Central memory CD8-positive, alpha-beta T cell (primary cell): ENCODE measurements at regions not wholly inside any gene's neighbourhood (a gene's known extent, or its start where the extent isn't known, plus 50 kb on each side); places are given as distances from the start of the nearest gene placed in this dataset.

Experiments used
- ATAC-seq: fragments of 150-1000 bp; cut with Tn5 transposase; replicated peaks from 2 replicates; pipeline ENCODE4 v1.10.0; 2022; ENCODE audit warnings: mild to moderate bottlenecking, moderate FRiP score, moderate number of reproducible peaks; ENCODE audit not compliant: poor library complexity, severe bottlenecking; ENCODE audit errors: extremely low read depth
- DNase-seq, 2 donors: peaks; one replicate each; pipeline ENCODE4 v3.0.0; 2021; ENCODE audit warnings: low spot score in 2 of 2
- H3K27ac Mint-ChIP-seq: one replicate; pipeline ENCODE4 v1.8.0; 2022; ENCODE audit warnings: low read depth, mild to moderate bottlenecking, moderate library complexity, mixed read lengths
- H3K27me3 Mint-ChIP-seq: one replicate; pipeline ENCODE4 v1.8.0; 2022; ENCODE audit warnings: mixed read lengths
- H3K36me3 Mint-ChIP-seq: one replicate; pipeline ENCODE4 v1.8.0; 2022; ENCODE audit warnings: mild to moderate bottlenecking, moderate library complexity, mixed read lengths; ENCODE audit not compliant: insufficient read depth
- H3K4me1 Mint-ChIP-seq: one replicate; pipeline ENCODE4 v1.8.0; 2022; ENCODE audit warnings: mixed read lengths
- H3K4me3 Mint-ChIP-seq: one replicate; pipeline ENCODE4 v1.8.0; 2022; ENCODE audit warnings: mild to moderate bottlenecking, moderate library complexity, mixed read lengths
- H3K9me3 Mint-ChIP-seq: one replicate; pipeline ENCODE4 v1.8.0; 2022; ENCODE audit warnings: mixed read lengths

GRCh38 chr1:43062527-43063095, 103.9 kb upstream of the SLC2A1 start:
- H3K4me1 Mint-ChIP-seq = peaks cover 5% of the 10 kb centered on the region
- peaks cover 2% of the 10 kb centered on the region for H3K36me3 Mint-ChIP-seq
- H3K27me3 Mint-ChIP-seq = peaks cover 16% of the 10 kb centered on the region
- DNase-seq (no peak), ATAC-seq (no peak)
- no peaks in the 10 kb centered on the region for H3K9me3 Mint-ChIP-seq
- no peak overlapping the region for H3K4me3 Mint-ChIP-seq
- H3K27ac Mint-ChIP-seq = no peak overlapping the region

- Mint-ChIP-seq H3K4me1 (peaks cover 8% of the 10 kb centered on the region), H3K4me3 (no peak overlapping the region), H3K27ac (no peak overlapping the region), H3K9me3 (no peaks in the 10 kb centered on the region), H3K36me3 (no peaks in the 10 kb centered on the region), H3K27me3 (peaks cover 16% of the 10 kb centered on the region)
- DNase-seq (no peak), ATAC-seq (no peak)
Measured at GRCh38 chr1:43061757-43062156, 103.1 kb upstream of the SLC2A1 start.

- Mint-ChIP-seq H3K27ac (no peak overlapping the region), H3K4me3 (no peak overlapping the region), H3K27me3 (peaks cover 16% of the 10 kb centered on the region), H3K9me3 (no peaks in the 10 kb centered on the region), H3K4me1 (peaks cover 8% of the 10 kb centered on the region), H3K36me3 (no peaks in the 10 kb centered on the region)
- ATAC-seq = no peak
- no peak for DNase-seq
Measured at GRCh38 chr1:43059640-43060574, 101.2 kb upstream of the SLC2A1 start.

DNA sequence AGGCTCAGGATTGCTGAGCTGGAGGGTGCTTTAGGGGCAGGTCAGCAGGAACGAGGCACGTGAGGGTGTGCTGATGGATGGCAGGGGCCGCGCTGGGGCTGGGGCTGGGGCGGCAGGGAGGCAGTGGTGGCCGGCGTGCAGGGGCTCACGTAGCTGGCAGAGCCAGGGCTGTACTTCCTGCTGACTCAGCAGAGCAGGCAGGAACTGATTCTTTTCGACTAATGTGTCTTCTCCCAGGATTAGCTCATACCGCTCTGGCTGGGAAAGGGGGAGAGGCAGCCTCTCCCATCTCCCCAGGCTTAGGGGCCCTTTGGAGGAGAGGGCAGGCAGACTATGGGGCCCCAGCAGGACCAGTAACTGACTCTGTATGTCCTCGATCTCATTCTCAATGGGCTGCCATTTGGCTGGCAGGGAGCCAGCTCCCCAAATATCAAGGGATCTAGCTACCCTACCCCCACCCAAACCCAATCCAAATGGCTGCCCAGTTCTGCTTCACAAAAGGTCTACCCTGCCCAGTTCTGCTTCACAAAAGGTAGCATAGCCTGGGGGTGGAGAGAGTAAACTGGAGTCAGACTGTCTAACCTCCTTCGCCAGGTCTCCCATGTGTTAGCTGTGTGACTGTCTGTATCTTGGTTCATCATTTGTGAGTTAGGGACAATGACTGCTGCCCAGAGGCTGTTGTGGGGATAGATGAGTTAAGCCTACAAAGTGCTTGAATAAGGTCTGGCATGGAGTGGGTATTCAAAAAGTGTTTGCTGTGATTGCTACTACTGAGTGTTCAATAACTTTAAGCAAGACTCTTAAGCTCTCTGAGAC, 100.1 kb upstream of the SLC2A1 start:
- H3K27ac Mint-ChIP-seq = no peak overlapping the region
- peaks cover 8% of the 10 kb centered on the region for H3K4me1 Mint-ChIP-seq
- H3K36me3 Mint-ChIP-seq = no peaks in the 10 kb centered on the region
- peaks cover 16% of the 10 kb centered on the region for H3K27me3 Mint-ChIP-seq
- ATAC-seq (no peak), DNase-seq (no peak)
- no peak overlapping the region for H3K4me3 Mint-ChIP-seq
- H3K9me3 Mint-ChIP-seq = no peaks in the 10 kb centered on the region

GRCh38 chr1:43058056-43058455, 99.4 kb upstream of the SLC2A1 start:
- Mint-ChIP-seq H3K27ac (no peak overlapping the region), H3K4me3 (no peak overlapping the region)

GRCh38 chr1:43057567-43057966, 98.9 kb upstream of the SLC2A1 start:
- Mint-ChIP-seq H3K9me3 (no peaks in the 10 kb centered on the region), H3K4me3 (no peak overlapping the region), H3K27ac (no peak overlapping the region), H3K27me3 (peaks cover 16% of the 10 kb centered on the region), H3K4me1 (peaks cover 8% of the 10 kb centered on the region), H3K36me3 (no peaks in the 10 kb centered on the region)
- no peak for ATAC-seq
- no peak for DNase-seq

More at GRCh38 chr1:43058056-43058455, 99.4 kb upstream of the SLC2A1 start:
- DNase-seq (no peak), ATAC-seq (no peak)
- H3K9me3 Mint-ChIP-seq = no peaks in the 10 kb centered on the region
- H3K36me3 Mint-ChIP-seq = no peaks in the 10 kb centered on the region
- peaks cover 8% of the 10 kb centered on the region for H3K4me1 Mint-ChIP-seq
- H3K27me3 Mint-ChIP-seq = peaks cover 16% of the 10 kb centered on the region

DNA sequence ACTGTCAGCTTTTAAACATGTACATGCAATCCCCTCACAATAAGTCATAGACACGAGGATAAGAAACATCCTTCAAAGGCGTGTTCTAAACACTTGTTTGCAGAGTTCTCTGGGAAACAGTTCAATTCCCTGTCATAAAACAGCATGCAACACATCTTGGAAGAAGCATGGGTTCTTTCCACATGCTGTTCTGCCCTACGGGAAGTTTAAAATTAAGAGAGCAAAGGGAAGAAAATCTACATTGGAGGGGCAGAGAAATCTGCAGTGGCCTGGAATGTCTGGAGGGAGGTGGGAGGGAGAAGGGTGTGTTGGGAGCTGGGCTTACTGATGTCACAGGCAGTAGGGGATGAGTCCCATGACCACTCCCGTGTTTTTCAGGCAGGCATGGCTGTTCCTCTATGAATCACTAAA, 98.3 kb upstream of the SLC2A1 start:
- ATAC-seq (no peak), DNase-seq (no peak)
- Mint-ChIP-seq H3K9me3 (no peaks in the 10 kb centered on the region), H3K36me3 (no peaks in the 10 kb centered on the region), H3K27ac (no peak overlapping the region), H3K27me3 (peaks cover 16% of the 10 kb centered on the region), H3K4me1 (peaks cover 8% of the 10 kb centered on the region), H3K4me3 (no peak overlapping the region)

DNA sequence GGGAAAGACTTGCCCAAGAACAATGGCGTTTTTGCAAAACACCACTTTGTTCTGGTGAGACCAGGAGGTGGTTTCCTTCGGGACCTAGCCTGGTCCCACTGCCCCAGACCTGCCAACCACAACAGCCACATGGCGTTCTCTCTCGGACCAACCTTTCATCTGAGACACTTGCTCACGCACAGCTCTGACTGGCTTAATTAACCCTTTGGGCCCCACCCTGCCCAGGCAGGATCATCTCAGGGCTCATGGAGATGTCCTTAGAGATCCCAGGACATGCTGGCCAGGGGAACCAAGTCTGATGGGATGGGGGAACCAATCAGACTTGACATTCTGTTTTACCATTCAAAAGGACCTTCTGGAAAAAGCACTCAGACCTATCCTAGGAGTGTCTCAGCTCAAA, 97.8 kb upstream of the SLC2A1 start:
- H3K4me1 Mint-ChIP-seq = peaks cover 8% of the 10 kb centered on the region

GRCh38 chr1:43054961-43055360, 96.3 kb upstream of the SLC2A1 start:
- H3K27ac Mint-ChIP-seq = no peak overlapping the region
- H3K9me3 Mint-ChIP-seq = no peaks in the 10 kb centered on the region
- DNase-seq (no peak), ATAC-seq (no peak)
- peaks cover 10% of the 10 kb centered on the region for H3K27me3 Mint-ChIP-seq
- H3K36me3 Mint-ChIP-seq = no peaks in the 10 kb centered on the region
- peaks cover 8% of the 10 kb centered on the region for H3K4me1 Mint-ChIP-seq
- H3K4me3 Mint-ChIP-seq = no peak overlapping the region

More for the DNA sequence above, 97.8 kb upstream of the SLC2A1 start:
- Mint-ChIP-seq H3K4me3 (no peak overlapping the region), H3K27me3 (peaks cover 16% of the 10 kb centered on the region), H3K27ac (no peak overlapping the region), H3K9me3 (no peaks in the 10 kb centered on the region), H3K36me3 (no peaks in the 10 kb centered on the region)
- DNase-seq (no peak), ATAC-seq (no peak)

- Mint-ChIP-seq H3K4me1 (peaks cover 6% of the 10 kb centered on the region), H3K27me3 (no peaks in the 10 kb centered on the region), H3K9me3 (no peaks in the 10 kb centered on the region), H3K36me3 (no peaks in the 10 kb centered on the region), H3K27ac (no peak overlapping the region), H3K4me3 (no peak overlapping the region)
- ATAC-seq (no peak), DNase-seq (no peak)
Measured at GRCh38 chr1:43052786-43053439, 94.2 kb upstream of the SLC2A1 start.

- no peak for ATAC-seq
- Mint-ChIP-seq H3K27me3 (no peaks in the 10 kb centered on the region), H3K4me1 (peaks cover under 1% of the 10 kb centered on the region), H3K27ac (no peak overlapping the region), H3K4me3 (no peak overlapping the region), H3K9me3 (no peaks in the 10 kb centered on the region), H3K36me3 (no peaks in the 10 kb centered on the region)
- DNase-seq = no peak
Measured at GRCh38 chr1:43052322-43052721, 93.7 kb upstream of the SLC2A1 start.

DNA sequence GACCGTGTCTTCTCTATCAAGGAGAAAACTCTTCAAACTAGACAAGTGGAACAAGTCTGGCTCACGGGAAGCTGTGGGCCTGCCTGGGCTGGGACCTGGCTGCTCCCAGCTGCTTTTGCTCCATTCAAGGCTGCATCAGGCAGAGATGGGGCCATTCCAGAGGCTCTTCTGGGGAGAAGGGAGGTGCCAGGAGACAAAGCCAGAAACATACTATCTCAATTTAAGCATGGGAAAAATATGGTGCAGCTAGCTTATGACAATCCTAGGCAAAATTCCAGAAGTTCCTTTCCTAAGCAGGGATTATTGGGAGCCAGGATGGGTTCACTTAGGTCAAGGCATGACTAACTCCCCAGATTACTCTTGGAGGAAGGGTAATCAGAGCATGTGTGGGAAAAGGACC, 90.8 kb upstream of the SLC2A1 start:
- H3K4me1 Mint-ChIP-seq = no peaks in the 10 kb centered on the region
- ATAC-seq (no peak), DNase-seq (no peak)
- peak overlapping the region; percentile 6 for H3K27ac Mint-ChIP-seq
- no peaks in the 10 kb centered on the region for H3K36me3 Mint-ChIP-seq
- no peaks in the 10 kb centered on the region for H3K27me3 Mint-ChIP-seq
- no peaks in the 10 kb centered on the region for H3K9me3 Mint-ChIP-seq
- H3K4me3 Mint-ChIP-seq = no peak overlapping the region
